Testis (tissue), 2 donors: ENCODE measurements at regions not wholly inside any gene's neighbourhood (a gene's known extent, or its start where the extent isn't known, plus 50 kb on each side); places are given as distances from the start of the nearest gene placed in this dataset.

Experiments
- CTCF ChIP-seq, 3 experiments: fragments of 450-650 bp in 2 of 3; fragments of 200-600 bp in 1 of 3; sonication (generic) in 1 of 3; IDR thresholded peaks; one replicate each; pipeline ENCODE4 v1.5.1; 2016 to 2019; ENCODE audit warnings: antibody characterized with exemption in 3 of 3, mild to moderate bottlenecking in 2 of 3, moderate library complexity in 1 of 3
- POLR2A ChIP-seq: fragments of 450-650 bp; IDR thresholded peaks from one replicate; pipeline ENCODE4 v1.6.1; 2017; ENCODE audit warnings: antibody characterized with exemption, mild to moderate bottlenecking, moderate library complexity

GRCh38 chr10:114771157-114771556 lies 50.4 kb upstream of the FHIP2A start:
- TF ChIP-seq CTCF (IDR thresholded peaks at IDR 0.05): no peak
- no peak for TF ChIP-seq POLR2A
